NB4 (cell line): ENCODE measurements at regions not wholly inside any gene's neighbourhood (a gene's known extent, or its start where the extent isn't known, plus 50 kb on each side); places are given as distances from the start of the nearest gene placed in this dataset.

ENCODE experiments used
- CTCF ChIP-seq: IDR thresholded peaks from one replicate; pipeline ENCODE4 v1.5.1; 2012; ENCODE audit warnings: low read depth, low read length
- MAX ChIP-seq: IDR thresholded peaks from 2 replicates; pipeline ENCODE4 v1.6.1; 2011; ENCODE audit warnings: low read depth, low read length
- MYC ChIP-seq: IDR thresholded peaks from 2 replicates; pipeline ENCODE4 v1.6.1; 2011; ENCODE audit warnings: low read depth, low read length
- POLR2A ChIP-seq: IDR thresholded peaks from 2 replicates; pipeline ENCODE4 v1.6.1; 2011; ENCODE audit warnings: mild to moderate bottlenecking; ENCODE audit not compliant: insufficient read length; ENCODE audit errors: extremely low read depth

- no peak for TF ChIP-seq CTCF
- TF ChIP-seq POLR2A = no peak
- no peak for TF ChIP-seq MAX
- TF ChIP-seq MYC = no peak
Observed at GRCh38 chr1:23638188-23638619, 53.4 kb upstream of the RPL11 start.
